SJCRH30 (cell line): ENCODE measurements at regions not wholly inside any gene's neighbourhood (a gene's known extent, or its start where the extent isn't known, plus 50 kb on each side); places are given as distances from the start of the nearest gene placed in this dataset.
"Not testable (repeated sequence)": the region's sequence is repeated elsewhere in the genome, so short reads cannot be mapped to it uniquely, and the experiment has no call there.

Experiments used
- DNase-seq, 2 experiments: peaks; one replicate each; pipeline ENCODE4 v3.0.0-alpha.2; 2015 to 2020
- H3K27ac ChIP-seq: fragments of 250-450 bp; sonication (Bioruptor Pico); 2 replicates; pipeline ENCODE4 v1.5.1; 2020; ENCODE audit warnings: mild to moderate bottlenecking, moderate library complexity
- H3K27me3 ChIP-seq: fragments of 250-450 bp; sonication (Bioruptor Pico); 2 replicates; pipeline ENCODE4 v1.5.1; 2020; ENCODE audit warnings: mild to moderate bottlenecking, moderate library complexity
- H3K36me3 ChIP-seq: fragments of 250-450 bp; sonication (Bioruptor Pico); 2 replicates; pipeline ENCODE4 v1.5.1; 2020; ENCODE audit warnings: mild to moderate bottlenecking, moderate library complexity
- H3K4me1 ChIP-seq: fragments of 250-450 bp; sonication (Bioruptor Pico); 2 replicates; pipeline ENCODE4 v1.5.1; 2020; ENCODE audit warnings: mild to moderate bottlenecking, moderate library complexity
- H3K4me3 ChIP-seq: fragments of 250-450 bp; sonication (Bioruptor Pico); 2 replicates; pipeline ENCODE4 v1.5.1; 2020; ENCODE audit warnings: mild to moderate bottlenecking, moderate library complexity
- H3K9me3 ChIP-seq: fragments of 250-450 bp; sonication (Bioruptor Pico); replicated peaks from 2 replicates; pipeline ENCODE4 v1.5.1; 2020; ENCODE audit warnings: mild to moderate bottlenecking, moderate library complexity

GRCh38 chr6:4487538-4487937 is 288.7 kb upstream of the CDYL start:
- DNase-seq: no peak
- H3K4me3 ChIP-seq: no peak overlapping the region
- H3K36me3 ChIP-seq: no peaks in the 10 kb centered on the region
- peaks cover 8% of the 10 kb centered on the region for H3K4me1 ChIP-seq
- H3K27ac ChIP-seq: no peak overlapping the region
- no peaks in the 10 kb centered on the region for H3K27me3 ChIP-seq
- H3K9me3 ChIP-seq: no peaks in the 10 kb centered on the region

GRCh38 chr6:4486568-4487315 is 289.5 kb upstream of the CDYL start:
- Histone ChIP-seq H3K9me3 (no peaks in the 10 kb centered on the region), H3K36me3 (no peaks in the 10 kb centered on the region), H3K27ac (no peak overlapping the region), H3K4me1 (peaks cover 6% of the 10 kb centered on the region), H3K4me3 (no peak overlapping the region), H3K27me3 (no peaks in the 10 kb centered on the region)
- DNase-seq: no peak

GRCh38 chr6:4485735-4486134 is 290.5 kb upstream of the CDYL start:
- Histone ChIP-seq H3K9me3 (no peaks in the 10 kb centered on the region), H3K36me3 (no peaks in the 10 kb centered on the region), H3K4me1 (no peaks in the 10 kb centered on the region), H3K27ac (no peak overlapping the region), H3K4me3 (no peak overlapping the region), H3K27me3 (no peaks in the 10 kb centered on the region)
- no peak for DNase-seq

- no peaks in the 10 kb centered on the region for H3K36me3 ChIP-seq
- no peaks in the 10 kb centered on the region for H3K4me1 ChIP-seq
- no peaks in the 10 kb centered on the region for H3K9me3 ChIP-seq
- no peak overlapping the region for H3K27ac ChIP-seq
- DNase-seq: no peak
- no peak overlapping the region for H3K4me3 ChIP-seq
- H3K27me3 ChIP-seq: no peaks in the 10 kb centered on the region
These were observed 293.7 kb upstream of the CDYL start for GRCh38 chr6:4482461-4482860.

- DNase-seq: no peak
- Histone ChIP-seq H3K27me3 (no peaks in the 10 kb centered on the region), H3K4me3 (no peak overlapping the region), H3K27ac (no peak overlapping the region), H3K4me1 (no peaks in the 10 kb centered on the region), H3K9me3 (no peaks in the 10 kb centered on the region), H3K36me3 (no peaks in the 10 kb centered on the region)
These were observed 295.1 kb upstream of the CDYL start for GRCh38 chr6:4480788-4481735.

- Histone ChIP-seq H3K9me3 (no peaks in the 10 kb centered on the region), H3K4me3 (no peak overlapping the region), H3K27me3 (no peaks in the 10 kb centered on the region), H3K4me1 (no peaks in the 10 kb centered on the region), H3K27ac (no peak overlapping the region), H3K36me3 (no peaks in the 10 kb centered on the region)
- no peak for DNase-seq
These were observed 298.1 kb upstream of the CDYL start for GRCh38 chr6:4478098-4478497.

- Histone ChIP-seq H3K27me3 (no peaks in the 10 kb centered on the region), H3K4me1 (no peaks in the 10 kb centered on the region), H3K9me3 (no peaks in the 10 kb centered on the region), H3K27ac (no peak overlapping the region), H3K4me3 (no peak overlapping the region), H3K36me3 (no peaks in the 10 kb centered on the region)
- no peak for DNase-seq
These were observed 301.4 kb upstream of the CDYL start for GRCh38 chr6:4474810-4475209.

- Histone ChIP-seq H3K27me3 (no peaks in the 10 kb centered on the region), H3K9me3 (0 out of 2 replicates have a peak, but pooled peaks cover 4% of the 10 kb centered on the region), H3K27ac (no peak overlapping the region), H3K36me3 (no peaks in the 10 kb centered on the region), H3K4me3 (no peak overlapping the region), H3K4me1 (no peaks in the 10 kb centered on the region)
- DNase-seq: no peak
These were observed 303.1 kb upstream of the CDYL start for GRCh38 chr6:4472969-4473642.

- H3K27ac ChIP-seq: no peak overlapping the region
- DNase-seq: no peak
- H3K27me3 ChIP-seq: no peaks in the 10 kb centered on the region
- H3K4me3 ChIP-seq: no peak overlapping the region
- H3K4me1 ChIP-seq: no peaks in the 10 kb centered on the region
- 0 out of 2 replicates have a peak, but pooled peaks cover 4% of the 10 kb centered on the region for H3K9me3 ChIP-seq
- H3K36me3 ChIP-seq: no peaks in the 10 kb centered on the region
These were observed 304.0 kb upstream of the CDYL start for GRCh38 chr6:4472222-4472621.

- not testable (repeated sequence) for H3K36me3 ChIP-seq, H3K27ac ChIP-seq, H3K9me3 ChIP-seq, DNase-seq, H3K27me3 ChIP-seq, H3K4me3 ChIP-seq, H3K4me1 ChIP-seq
These were observed 304.7 kb upstream of the CDYL start for GRCh38 chr6:4471515-4471914.

GRCh38 chr6:4470698-4471210 is 305.4 kb upstream of the CDYL start:
- H3K27ac ChIP-seq: no peak overlapping the region
- H3K36me3 ChIP-seq: no peaks in the 10 kb centered on the region
- H3K27me3 ChIP-seq: no peaks in the 10 kb centered on the region
- DNase-seq: no peak
- no peak overlapping the region for H3K4me3 ChIP-seq
- H3K9me3 ChIP-seq: 0 out of 2 replicates have a peak, but pooled peaks cover 4% of the 10 kb centered on the region
- H3K4me1 ChIP-seq: 0 out of 2 replicates have a peak, but pooled peaks cover 2% of the 10 kb centered on the region

- no peak overlapping the region for H3K27ac ChIP-seq
- peak in 1 of 2 experiments; percentile 12 for DNase-seq
- 0 out of 2 replicates have a peak, but pooled peaks cover 2% of the 10 kb centered on the region for H3K4me1 ChIP-seq
- no peaks in the 10 kb centered on the region for H3K36me3 ChIP-seq
- no peak overlapping the region for H3K4me3 ChIP-seq
- H3K27me3 ChIP-seq: no peaks in the 10 kb centered on the region
- H3K9me3 ChIP-seq: peaks cover 4% of the 10 kb centered on the region; the same call in 1 of the 2 replicates
These were observed 309.3 kb upstream of the CDYL start for GRCh38 chr6:4466769-4467480.

GRCh38 chr6:4466261-4466660 is 309.9 kb upstream of the CDYL start:
- Histone ChIP-seq H3K27me3 (no peaks in the 10 kb centered on the region), H3K4me1 (0 out of 2 replicates have a peak, but pooled peaks cover 2% of the 10 kb centered on the region), H3K36me3 (no peaks in the 10 kb centered on the region), H3K9me3 (peaks cover 4% of the 10 kb centered on the region; the same call in 1 of the 2 replicates), H3K27ac (no peak overlapping the region), H3K4me3 (no peak overlapping the region)
- peak in 1 of 2 experiments; percentile 24 for DNase-seq

- no peak overlapping the region for H3K27ac ChIP-seq
- peak; percentile 32 to 57 for DNase-seq
- no peak overlapping the region for H3K4me3 ChIP-seq
- H3K4me1 ChIP-seq: peaks cover 6% of the 10 kb centered on the region
- peaks cover 4% of the 10 kb centered on the region; the same call in 1 of the 2 replicates for H3K9me3 ChIP-seq
- H3K36me3 ChIP-seq: no peaks in the 10 kb centered on the region
- no peaks in the 10 kb centered on the region for H3K27me3 ChIP-seq
These were observed 311.6 kb upstream of the CDYL start for GRCh38 chr6:4464638-4465037.
